Fibroblast of lung (primary cell): ENCODE measurements at regions not wholly inside any gene's neighbourhood (a gene's known extent, or its start where the extent isn't known, plus 50 kb on each side); places are given as distances from the start of the nearest gene placed in this dataset.

Experiments
- EZH2 ChIP-seq: IDR thresholded peaks from 2 replicates; pipeline ENCODE4 v1.5.1; 2012; ENCODE audit warnings: low read length, control low read depth, mild to moderate bottlenecking; ENCODE audit errors: missing control alignments
- TF ChIP-seq, protein P1 (sequence below), 2 donors: IDR thresholded peaks in 1 of 2; conservative IDR thresholded peaks in 1 of 2; 1 replicate in 1 of 2; 2 replicates in 1 of 2; pipeline ENCODE4 v1.5.1; 2011 to 2012; ENCODE audit warnings: low read length in 2 of 2, control low read depth in 1 of 2, inconsistent platforms in 1 of 2, low read depth in 1 of 2, mild to moderate bottlenecking in 1 of 2

DNA sequence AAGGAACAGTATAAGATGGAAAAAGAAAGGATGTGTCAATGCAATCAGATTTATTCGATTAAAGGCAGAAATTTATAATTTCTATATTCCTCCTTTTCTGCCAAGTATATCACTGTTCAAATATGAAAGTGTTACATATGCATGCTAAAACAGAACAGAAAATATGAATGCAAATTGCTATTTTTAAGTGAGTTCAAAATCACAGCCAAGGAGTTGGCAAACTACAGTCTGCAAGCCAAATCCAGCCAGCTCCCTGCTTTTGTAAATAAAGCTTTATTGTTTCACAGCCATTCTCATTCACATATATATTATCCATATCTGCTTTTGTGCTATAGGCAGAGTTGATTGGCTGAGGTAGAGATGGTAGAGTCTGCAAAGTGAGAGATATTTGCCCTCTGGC, 747.2 kb downstream of the ANKRD7 start:
- TF ChIP-seq, protein P1, sequence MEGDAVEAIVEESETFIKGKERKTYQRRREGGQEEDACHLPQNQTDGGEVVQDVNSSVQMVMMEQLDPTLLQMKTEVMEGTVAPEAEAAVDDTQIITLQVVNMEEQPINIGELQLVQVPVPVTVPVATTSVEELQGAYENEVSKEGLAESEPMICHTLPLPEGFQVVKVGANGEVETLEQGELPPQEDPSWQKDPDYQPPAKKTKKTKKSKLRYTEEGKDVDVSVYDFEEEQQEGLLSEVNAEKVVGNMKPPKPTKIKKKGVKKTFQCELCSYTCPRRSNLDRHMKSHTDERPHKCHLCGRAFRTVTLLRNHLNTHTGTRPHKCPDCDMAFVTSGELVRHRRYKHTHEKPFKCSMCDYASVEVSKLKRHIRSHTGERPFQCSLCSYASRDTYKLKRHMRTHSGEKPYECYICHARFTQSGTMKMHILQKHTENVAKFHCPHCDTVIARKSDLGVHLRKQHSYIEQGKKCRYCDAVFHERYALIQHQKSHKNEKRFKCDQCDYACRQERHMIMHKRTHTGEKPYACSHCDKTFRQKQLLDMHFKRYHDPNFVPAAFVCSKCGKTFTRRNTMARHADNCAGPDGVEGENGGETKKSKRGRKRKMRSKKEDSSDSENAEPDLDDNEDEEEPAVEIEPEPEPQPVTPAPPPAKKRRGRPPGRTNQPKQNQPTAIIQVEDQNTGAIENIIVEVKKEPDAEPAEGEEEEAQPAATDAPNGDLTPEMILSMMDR (conservative IDR thresholded peaks at IDR 0.05 in 1 of 2, IDR thresholded peaks at IDR 0.05 in 1 of 2; ENCODE audit: low read depth in 1 of 2, low read length in 2 of 2): no peak
- TF ChIP-seq EZH2: no peak
